HS-5 (cell line): ENCODE measurements at regions not wholly inside any gene's neighbourhood (a gene's known extent, or its start where the extent isn't known, plus 50 kb on each side); places are given as distances from the start of the nearest gene placed in this dataset.
"Not testable (repeated sequence)": the region's sequence is repeated elsewhere in the genome, so short reads cannot be mapped to it uniquely, and the experiment has no call there.

Experiments used
- DNase-seq: peaks from one replicate; pipeline ENCODE4 v3.0.0-alpha.2; 2012; ENCODE audit warnings: low read depth

- DNase-seq = no peak
Observed at GRCh38 chr15:61401903-61402698, 173.0 kb upstream of the RORA start.

DNA sequence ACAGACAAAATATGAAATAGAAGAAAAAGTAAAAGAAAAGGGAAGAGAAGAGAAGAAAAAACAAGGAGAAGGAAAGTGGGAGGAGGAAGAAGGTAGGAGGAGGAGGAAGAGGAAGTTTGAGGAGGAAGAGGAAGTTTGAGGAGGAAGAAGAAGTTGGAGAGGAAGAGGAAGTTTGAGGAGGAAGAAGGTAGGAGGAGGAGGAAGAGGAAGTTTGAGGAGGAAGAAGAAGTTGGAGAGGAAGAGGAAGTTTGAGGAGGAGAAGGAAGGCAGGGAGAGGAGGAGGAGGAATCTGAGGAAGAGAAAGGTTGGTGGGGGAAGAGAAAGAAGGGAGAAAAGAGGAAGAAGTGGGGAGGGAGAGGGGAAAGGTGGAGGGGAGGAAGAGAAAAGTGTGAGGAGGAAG is 169.2 kb upstream of the RORA start:
- DNase-seq = no peak

GRCh38 chr15:61396235-61396919 is 167.3 kb upstream of the RORA start:
- no peak for DNase-seq

DNA sequence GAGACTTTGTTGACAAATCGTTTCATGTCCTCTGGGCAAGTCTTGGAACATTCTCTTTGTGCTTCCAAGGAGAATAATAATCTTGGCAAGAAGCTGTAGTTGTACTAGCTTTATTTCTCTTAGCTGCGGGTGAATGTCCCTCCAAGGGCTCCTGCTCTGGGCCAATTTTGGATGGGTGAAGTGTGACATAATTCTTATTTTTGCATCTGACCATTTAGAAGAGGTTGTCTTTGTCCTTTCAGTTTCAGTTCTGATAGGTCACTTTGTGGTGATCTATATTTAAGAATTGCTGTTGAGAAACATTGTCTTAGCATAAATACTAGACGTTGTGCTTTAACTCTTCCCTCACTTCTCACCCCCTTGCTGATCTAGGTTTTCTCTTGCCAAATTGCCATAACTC is 164.8 kb upstream of the RORA start:
- DNase-seq = no peak

- DNase-seq = no peak
Observed at GRCh38 chr15:61393524-61393923, 164.4 kb upstream of the RORA start.

DNA sequence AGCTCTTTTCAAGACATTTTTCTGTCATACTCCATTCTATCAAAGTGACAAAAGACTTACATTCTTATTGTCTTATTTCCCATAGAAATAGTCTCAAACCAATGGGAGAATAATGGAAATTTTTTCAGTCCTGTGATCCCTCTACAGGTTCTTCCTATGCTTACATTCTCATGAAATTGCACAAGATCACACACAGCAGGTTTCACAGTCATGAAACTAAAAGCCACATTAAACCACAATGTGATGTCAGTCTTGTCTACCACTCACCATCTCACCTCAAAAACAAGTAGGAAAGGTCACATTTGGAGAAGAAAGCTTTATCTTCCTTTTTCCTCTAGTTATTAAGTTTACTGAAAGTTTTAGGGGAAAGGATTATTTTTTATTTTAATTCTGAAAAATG is 161.0 kb upstream of the RORA start:
- DNase-seq = no peak

GRCh38 chr15:61389334-61390028 is 160.4 kb upstream of the RORA start:
- DNase-seq = no peak

GRCh38 chr15:61387675-61388074 is 158.6 kb upstream of the RORA start:
- no peak for DNase-seq

DNA sequence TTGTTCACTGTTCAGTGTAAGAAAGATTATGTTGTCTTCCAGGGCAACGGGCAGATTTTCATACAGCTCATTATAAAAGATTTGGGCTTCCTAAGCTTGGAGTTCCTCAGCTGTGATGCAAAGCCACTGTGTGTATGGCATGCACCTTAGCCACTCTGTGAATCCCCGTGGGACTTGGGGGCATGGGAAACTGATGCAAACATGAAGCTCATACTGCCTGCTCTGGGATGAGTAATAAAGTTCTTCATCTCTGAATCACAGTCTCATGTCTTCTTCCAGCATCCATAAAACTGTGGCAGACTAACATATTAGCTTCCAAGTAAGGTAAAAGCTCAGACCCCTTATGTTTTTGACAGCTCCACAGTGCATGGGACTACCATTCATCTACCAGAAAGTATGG is 154.3 kb upstream of the RORA start:
- DNase-seq = peak; percentile 72

GRCh38 chr15:61382927-61383326 is 153.8 kb upstream of the RORA start:
- peak; percentile 23 for DNase-seq

GRCh38 chr15:61381501-61381900 is 152.4 kb upstream of the RORA start:
- DNase-seq = no peak

GRCh38 chr15:61380270-61380669 is 151.2 kb upstream of the RORA start:
- no peak for DNase-seq

DNA sequence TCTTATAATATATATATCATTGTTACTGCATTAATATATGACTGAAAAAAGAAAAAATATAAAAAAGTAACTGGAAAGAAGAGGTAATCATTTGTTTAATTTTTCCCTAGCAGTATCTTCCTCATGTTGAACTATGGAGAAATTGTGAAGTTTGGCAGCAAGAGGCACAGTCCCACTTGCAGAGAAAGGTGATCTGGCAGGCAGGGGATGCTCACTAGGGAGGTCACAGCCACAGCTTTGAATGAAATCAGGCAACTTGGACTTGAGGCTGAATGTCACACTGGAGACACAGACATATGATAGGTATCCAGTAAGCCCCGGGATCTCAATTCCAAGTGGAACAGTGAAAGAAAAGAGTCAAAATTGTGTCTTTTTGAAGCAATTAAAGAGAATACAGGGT is 149.9 kb upstream of the RORA start:
- DNase-seq = no peak

DNA sequence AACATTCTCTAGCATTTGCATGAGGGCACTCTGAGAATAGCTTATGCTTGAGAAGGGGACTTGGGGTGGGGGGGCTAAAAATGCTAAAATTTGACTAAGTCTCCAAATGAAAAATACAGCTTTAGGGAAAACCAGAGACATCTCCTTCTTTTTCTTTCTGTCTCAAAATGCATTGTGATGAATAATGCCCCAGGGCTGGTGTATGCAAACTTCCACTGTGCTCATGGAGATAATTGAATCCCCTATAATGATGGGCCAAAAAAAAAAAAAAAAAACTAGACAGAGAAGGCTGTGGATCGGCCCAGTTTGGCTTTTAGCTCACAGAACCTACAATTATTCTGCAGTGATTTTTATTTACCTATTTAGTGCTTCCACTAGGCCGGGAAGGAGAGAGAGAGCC is 147.9 kb upstream of the RORA start:
- no peak for DNase-seq

DNA sequence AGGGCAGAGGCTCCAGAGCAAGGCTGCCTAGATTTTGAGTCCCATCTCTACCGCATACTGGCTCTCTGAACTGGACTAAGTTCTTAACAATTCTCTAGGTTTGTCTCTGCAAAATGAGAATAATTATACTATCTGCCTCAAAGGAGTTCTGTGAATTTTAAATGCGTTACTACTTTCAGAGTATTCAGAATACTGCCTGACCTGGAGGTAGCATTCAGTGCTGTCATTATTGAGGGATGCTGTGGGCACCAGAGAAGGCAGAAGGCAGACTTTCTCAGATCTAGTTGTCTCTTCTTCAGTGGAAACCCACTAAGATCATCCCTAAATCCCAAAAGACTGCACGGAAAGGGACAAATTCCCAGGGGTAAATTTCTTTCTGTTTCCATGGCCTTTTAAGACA is 147.4 kb upstream of the RORA start:
- DNase-seq = no peak

DNA sequence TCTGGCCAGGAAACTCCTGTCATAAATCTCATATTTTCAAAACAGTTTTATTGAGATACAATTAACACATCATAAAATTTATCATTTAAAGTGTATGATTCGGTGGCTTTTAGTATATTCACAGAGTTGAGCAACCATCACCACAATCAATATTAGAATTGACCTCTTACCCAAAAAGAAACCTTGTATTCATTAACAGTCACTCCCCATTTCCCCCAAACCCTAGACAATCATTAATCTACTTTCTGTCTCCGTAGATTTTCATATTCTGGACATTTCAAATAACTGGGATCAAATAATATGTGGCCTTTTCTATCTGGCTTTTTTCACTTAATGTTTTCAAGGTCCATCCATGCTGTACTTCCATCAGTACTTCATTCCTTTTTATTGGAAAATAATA is 145.7 kb upstream of the RORA start:
- no peak for DNase-seq

DNA sequence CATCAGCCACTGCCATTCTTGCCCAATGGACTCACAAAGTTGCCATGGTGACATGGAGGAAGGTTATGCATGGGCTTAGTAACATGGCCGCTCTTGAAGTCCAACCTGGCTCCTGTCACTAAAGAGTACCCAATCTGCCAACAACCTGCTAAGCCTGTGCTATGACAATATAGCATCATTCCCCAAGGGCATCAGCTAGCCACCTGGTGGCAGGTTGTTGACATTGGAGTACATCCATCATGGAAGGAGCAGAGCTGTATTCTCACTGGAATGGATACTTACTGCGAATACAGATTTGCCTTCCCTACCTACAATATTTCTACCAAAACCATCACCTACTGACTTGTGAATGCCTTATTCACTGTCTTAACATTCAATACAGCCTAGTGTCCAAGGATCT is 138.9 kb upstream of the RORA start:
- DNase-seq = no peak

GRCh38 chr15:61364871-61365270 is 135.8 kb upstream of the RORA start:
- no peak for DNase-seq

DNA sequence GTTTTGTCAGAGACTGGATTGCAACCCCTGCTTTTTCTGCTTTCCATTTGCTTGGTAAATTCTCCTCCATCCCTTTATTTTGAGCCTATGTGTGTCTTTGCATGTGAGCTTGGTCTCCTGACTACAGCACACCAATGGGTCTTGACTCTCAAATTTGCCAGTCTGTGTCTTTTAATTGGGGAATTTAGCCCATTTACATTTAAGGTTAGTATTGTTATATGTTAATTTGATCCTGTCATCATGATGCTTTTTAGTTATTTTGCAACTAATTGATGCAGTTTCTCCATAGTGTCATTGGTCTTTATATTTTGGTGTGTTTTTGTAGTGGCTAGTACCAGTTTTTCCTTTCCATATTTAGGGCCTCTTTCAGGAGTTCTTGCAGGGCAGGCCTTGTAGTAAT is 133.8 kb upstream of the RORA start:
- not testable (repeated sequence) for DNase-seq

DNA sequence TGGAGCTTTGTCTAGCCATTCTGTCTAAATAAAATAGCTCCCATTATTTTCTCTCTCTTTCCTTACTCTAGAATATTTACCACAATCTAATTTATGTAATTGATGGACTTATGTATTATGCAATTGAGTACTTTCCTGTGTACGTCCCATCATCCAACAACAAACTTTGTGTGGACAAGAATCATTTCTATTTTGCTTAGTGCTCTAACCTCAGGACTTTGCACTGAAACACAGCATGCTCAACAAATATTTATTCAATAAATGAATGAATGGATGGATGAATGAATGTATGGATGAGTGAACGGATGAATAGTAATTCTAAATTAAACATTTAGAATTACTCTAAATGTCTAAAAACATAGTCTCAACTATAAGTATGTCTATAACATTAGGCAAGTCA is 115.2 kb upstream of the RORA start:
- no peak for DNase-seq

DNA sequence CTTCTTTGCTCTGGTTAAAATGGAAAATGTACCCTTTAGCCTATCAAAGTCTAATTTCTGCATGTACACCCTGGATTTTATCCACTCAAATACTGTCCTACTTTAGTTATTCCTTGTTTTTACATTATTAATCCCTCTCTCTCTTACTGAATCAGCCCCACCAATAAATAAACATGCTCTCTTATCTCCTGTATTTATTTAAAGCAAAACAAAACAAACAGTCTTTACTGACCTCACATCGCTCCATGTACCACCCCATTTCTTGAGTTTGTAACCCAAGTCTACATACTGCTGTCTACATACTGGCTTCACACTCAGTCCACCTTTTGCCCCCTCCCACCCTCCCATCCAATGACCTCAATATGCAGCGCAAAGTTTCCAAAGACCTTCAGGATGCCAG is 113.3 kb upstream of the RORA start:
- no peak for DNase-seq

DNA sequence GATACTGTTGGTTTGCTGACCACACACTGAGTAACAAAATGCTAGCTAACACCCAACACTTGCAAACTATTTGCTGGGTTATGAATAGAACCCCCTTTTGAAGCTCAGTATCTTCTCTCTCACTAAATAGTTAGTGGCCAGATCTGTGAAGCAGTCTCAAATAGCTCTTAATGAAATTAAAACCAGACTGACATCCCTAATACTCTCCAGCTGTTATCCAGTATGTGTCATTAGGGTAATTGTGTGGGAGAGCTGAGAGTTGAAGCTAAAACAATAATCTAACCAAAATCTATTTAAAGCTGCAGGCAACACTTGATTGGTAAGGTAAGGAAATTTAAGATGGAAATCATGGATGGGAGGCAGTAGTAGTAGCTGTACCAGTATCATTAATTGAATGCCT is 110.4 kb upstream of the RORA start:
- DNase-seq = no peak

GRCh38 chr15:61337541-61337940 is 108.4 kb upstream of the RORA start:
- DNase-seq = no peak
